Fibroblast of gingiva (primary cell): ENCODE measurements at regions not wholly inside any gene's neighbourhood (a gene's known extent, or its start where the extent isn't known, plus 50 kb on each side); places are given as distances from the start of the nearest gene placed in this dataset.

ENCODE experiments used
- DNase-seq: peaks from one replicate; pipeline ENCODE4 v3.0.0-alpha.2; 2011; ENCODE audit warnings: low read depth

DNA sequence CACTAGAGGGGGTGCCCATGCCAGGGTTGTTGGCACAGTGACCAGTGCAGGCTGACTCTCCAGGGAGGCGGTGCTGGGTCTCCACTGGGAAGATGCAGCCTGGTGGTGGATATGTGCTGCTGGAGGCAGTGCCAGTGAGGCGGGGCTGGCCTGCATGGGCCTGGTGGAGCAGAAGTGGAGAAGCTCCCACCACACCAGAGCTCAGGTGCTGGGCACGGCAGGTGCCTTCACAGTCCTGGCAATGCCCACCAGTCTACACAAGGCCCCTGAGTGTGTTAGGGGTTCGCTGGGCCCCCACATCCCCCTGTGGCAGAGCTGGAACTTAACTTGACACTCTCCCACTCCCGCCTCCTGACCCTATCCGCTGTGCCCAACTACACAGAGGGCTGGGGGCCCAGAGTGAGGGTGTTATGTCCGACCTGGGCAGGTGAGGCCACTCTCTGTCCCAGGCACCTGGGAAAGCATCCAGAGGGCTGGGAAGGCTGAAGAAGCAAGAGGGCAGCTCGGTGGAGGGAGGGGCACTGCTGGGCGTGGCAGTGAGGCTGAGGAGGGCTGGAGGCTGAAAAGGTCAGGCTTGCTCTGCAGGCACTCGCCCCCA is 102.4 kb upstream of the B3GAT1 start:
- no peak for DNase-seq

- DNase-seq = no peak
Measured at GRCh38 chr11:134513585-134514120, 101.6 kb upstream of the B3GAT1 start.

- DNase-seq = no peak
Measured at GRCh38 chr11:134512571-134513538, 100.8 kb upstream of the B3GAT1 start.

DNA sequence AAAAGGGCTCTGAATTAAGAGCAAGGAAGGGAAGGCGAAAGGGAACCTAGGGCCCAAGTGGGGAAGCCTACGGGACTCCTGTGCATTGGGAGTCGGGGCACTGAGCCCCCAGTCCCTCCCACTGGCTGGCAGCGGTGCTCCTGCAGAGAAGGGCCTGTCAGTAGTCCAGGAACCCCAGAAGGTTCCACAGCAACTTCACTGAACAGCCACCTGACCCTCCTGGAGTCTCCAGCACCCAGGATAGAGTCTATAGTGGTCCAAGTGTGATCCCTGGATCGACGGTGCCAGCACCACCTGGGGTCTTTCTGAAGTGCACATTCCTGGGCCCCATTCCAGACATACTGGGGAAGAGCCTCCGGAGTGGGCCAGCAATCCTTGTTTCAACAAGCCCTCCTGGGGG is 100.0 kb upstream of the B3GAT1 start:
- DNase-seq = no peak

DNA sequence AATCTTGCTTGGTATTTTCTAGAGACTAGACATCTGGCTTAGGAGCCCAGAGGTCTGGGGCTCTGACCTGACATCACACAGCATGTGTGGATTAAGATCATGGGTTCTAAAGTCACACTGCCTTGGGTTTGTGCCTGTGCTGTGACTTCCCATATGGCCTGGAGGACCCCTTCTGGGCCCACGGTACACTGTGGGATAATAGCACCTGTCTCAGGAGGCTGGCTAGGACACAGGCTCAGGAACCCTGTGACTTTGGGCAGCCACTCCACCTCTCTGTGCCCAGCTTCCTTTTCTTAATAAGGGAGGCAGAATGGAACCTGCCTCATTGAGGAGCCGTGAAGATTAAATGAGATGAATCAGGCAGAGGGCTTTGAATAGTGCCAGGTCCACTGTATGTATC is 99.2 kb upstream of the B3GAT1 start:
- no peak for DNase-seq

- no peak for DNase-seq
Measured at GRCh38 chr11:134510233-134511040, 98.4 kb upstream of the B3GAT1 start.

DNA sequence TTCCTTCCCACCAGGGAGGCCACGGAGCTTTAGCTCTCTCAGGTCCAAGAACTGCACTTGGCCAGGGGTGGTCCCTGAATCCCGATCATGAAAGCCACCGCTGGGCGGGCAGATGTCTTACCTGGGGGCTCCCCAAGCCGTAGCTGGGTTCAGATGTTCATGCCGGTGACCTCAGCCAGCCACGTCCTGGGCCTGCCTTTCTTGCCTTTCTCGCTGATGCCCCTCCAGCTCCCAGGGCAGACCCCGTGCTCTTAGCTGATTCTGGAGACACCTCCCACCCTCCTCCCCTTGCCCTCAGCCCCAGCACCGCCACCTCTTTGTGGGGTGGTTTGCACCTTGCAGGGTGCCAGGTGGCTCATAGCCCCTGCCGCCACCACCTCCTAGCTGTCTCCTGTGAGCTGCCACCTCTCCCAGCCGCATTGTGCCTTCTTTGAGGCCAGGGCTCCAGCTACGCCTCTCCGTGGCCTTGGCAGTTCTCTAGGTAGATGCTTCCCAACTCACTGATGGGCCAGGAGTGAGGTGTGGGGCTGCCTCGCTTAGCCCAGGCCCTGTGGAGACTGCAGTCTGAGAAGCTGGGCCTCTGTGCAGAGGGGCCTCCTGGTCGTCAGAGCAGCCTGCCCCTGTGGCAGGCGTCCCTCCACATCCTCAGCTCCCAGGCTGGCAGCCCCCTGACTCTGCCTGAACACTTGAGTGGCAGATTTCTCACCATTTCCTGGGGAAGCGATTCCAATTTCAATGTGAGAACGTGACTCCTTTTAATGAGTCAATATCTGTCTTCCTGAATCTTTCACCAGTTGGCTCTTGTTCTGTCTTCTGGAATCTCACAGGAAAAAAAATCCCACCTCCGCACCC is 97.6 kb upstream of the B3GAT1 start:
- DNase-seq = no peak

GRCh38 chr11:134508219-134508990 is 96.4 kb upstream of the B3GAT1 start:
- DNase-seq = no peak

- no peak for DNase-seq
Measured at GRCh38 chr11:134506046-134506445, 94.0 kb upstream of the B3GAT1 start.

GRCh38 chr11:134505125-134505524 is 93.1 kb upstream of the B3GAT1 start:
- DNase-seq = no peak

DNA sequence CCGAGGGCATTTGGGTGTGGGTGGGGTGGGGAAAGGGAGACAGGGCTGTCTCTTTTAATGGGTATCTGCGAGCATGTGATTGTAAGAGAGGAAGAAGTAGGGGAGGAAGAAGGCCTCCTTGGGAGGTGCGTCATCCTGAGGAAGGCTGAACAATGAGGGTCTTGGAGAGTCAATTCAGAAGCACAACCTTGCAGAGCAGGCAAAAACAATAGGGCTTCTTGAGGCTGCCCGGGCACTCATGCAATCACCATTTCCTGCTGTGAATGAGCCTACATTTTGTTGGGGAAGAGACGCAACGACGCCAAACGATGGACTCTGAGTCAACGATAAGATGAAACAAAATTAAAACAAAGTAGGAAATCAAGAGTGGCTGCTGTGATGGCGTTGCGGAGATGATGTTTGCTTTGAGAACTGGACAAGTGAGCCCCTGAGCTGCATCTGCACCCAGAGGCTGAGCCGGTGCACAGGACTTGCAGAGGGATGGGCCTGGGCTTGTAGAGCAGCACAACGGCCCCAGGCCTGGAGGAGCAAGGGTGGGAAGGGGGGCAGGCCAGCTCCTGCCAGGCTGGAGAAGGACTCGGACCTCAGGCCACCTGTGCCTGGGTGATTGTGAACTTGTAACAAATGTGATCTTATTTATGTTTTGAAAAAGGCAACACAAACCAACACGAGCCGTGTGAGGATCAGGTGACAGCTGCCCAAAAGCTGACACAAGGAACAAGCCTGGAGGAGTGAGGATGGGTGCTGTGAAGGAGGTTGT is 92.3 kb upstream of the B3GAT1 start:
- no peak for DNase-seq

DNA sequence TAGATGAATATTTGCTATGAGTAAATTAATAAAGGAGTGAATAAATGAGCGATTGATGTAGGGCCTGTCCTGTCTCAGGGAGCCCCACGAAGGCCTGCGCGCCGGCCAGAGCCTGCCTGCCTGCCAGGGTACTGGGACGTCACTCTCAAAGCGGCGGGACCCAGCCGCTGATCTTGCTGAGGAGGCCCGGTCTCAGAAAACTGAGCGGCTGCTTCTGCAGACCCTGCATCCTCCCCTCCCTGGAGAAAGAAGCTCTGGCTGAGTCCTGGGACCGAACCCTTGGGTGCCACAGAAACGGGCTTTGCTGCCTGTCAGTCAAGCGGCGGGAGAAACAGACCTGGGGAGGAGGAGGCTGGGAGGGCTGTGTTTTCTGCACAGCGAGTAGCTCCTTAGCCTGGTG is 91.6 kb upstream of the B3GAT1 start:
- no peak for DNase-seq

DNA sequence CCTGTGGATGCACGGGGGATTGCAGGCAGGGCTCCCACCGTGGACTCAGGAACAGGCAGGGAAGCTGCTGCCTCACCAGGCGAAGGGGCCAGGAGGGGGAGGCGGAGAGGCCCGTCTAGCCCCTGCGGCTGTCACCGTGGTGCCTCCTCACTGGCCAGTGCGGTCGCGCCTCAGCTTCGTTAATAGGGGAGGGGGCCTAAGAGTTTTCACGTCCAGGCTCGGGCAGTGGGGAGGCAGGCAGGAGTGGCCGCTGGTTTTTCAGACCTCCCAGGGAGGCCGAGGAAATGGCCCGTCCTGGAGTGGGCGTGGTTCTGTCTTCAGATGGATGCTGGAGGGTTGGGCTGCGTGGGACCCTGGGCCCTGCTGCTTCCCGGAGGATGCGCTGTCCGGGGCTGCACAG is 91.1 kb upstream of the B3GAT1 start:
- DNase-seq = no peak

GRCh38 chr11:134502153-134502550 is 90.1 kb upstream of the B3GAT1 start:
- no peak for DNase-seq

DNA sequence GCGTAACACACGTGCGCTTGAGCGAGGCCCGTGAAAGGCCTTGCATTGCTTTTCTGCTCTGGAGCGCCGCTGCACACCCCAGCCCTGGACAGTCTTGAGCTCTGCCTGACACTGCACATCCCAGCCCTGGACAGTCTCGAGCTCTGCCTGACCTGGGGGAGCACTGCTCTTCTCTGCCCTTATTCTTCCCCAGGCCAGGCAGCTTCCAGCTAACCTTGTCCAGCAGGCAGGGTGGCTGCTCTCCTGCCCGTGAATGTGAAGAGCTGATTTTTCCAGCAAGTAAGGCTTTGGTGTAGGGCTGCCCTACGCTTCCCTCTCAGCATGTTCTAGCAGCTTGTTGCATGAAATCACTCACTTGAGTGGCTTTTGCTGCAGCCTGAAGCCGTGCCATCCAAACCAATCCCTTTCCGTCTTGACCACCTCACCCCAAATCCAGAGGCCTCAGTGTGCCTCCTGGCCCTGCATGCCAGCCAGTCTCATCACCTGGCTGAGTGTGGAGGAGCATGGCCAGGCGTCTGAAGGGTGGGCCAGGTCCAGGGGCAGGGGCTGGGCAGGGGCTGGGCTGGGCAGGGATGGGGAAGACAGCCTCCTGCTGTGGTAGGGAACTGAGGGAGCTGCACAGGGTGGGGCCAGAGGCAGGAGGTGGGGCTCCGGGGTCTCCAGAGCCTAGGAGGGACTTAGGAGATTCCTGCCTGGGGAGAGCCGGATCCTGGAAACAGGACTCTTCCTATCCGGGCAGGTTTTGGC is 89.5 kb upstream of the B3GAT1 start:
- DNase-seq = no peak

DNA sequence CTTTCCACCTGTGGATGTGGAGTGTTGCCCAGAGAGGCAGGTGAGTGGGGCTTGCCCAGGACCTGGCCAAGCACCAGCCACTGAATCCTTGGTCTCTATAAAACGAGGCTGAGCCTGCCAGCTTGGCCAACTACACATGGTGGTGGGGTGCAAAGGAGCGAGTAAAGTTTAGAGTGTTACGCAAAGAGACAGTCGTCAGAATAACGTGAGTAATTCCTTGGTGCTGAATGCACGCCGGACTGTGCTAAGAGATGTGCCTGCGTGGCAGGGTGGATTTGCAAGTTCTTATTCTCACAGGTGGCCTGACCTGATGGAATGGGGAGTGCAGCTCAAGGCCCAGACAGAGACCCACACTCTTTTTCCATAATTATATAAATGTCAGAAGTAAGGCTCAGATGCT is 88.6 kb upstream of the B3GAT1 start:
- DNase-seq = no peak

DNA sequence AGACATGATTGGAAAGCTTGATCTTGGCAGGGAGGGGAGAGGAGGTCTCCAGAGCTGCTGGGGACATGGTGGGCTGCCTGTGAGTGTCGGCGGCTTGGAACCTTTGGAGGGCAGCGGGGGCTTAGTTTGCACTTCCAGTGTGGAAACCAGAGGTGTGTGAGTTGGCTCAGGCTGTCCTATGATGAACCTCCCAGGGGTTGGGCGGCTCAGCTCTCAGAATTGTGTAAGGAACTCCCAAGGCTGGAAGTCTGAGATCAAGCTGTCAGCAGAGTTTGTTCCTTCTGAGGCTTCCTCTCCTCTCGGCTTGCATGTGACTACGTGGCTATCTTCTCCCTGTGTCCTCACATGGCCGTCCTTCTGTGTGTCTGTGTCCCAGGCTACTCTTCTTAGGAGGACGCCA is 87.9 kb upstream of the B3GAT1 start:
- no peak for DNase-seq

DNA sequence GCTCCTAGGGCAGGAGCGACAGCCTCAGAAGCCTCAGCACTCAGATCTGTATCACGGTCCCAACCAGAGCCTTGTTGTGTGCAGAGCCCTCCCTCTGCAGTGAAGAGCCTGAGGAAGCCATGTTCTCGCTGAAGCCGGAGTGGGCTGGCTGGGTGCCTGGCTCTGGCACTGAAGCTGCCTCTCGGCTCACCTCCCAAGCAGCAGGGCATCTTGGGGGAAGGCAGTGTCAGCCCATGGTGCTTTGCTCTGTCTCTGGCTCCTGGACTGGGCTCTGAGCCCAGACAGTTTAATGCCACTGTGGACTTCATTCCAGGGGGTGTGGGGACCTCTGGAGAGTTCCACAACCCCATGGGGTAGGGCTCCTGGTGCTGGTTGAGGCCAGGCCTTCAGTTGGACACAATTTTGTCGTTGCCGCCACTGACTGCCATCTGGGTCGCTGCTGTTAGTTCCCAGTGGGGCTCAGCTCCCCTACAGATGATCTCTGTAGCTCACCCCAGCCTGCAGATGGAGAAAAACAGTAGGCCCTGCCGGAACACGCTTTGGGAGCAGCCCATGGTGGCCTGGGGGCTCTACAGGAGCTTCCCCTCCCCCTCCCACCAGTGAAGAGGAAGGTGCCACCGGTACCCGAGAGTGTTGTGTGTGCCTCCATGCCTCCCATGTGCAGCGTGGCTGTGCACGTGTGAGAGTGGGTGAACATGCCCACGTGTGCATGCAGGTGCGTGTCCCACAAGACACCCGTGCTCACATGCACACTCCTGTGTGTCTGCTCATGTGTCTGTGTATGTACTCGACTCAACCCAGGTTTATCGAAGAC is 86.5 kb upstream of the B3GAT1 start:
- DNase-seq = no peak
